Islet of Langerhans (tissue), 1 donor: ENCODE measurements at regions not wholly inside any gene's neighbourhood (a gene's known extent, or its start where the extent isn't known, plus 50 kb on each side); places are given as distances from the start of the nearest gene placed in this dataset.
"Not testable (repeated sequence)": the region's sequence is repeated elsewhere in the genome, so short reads cannot be mapped to it uniquely, and the experiment has no call there.

Source experiments
- FAIRE-seq: peaks from one replicate; lab custom pipeline; 2011; peaks lifted over from hg19 to GRCh38; lab: Jason Lieb, UNC

GRCh38 chr1:38609166-38610025 is 250.2 kb downstream of the RRAGC start:
- FAIRE-seq, result no peak

- FAIRE-seq, result no peak
These were observed 251.2 kb downstream of the RRAGC start for GRCh38 chr1:38608202-38608864.

- FAIRE-seq, result no peak
These were observed 252.0 kb downstream of the RRAGC start for GRCh38 chr1:38607526-38607925.

GRCh38 chr1:38605063-38605462 is 254.5 kb downstream of the RRAGC start:
- no peak for FAIRE-seq

GRCh38 chr1:38603907-38604306 is 255.7 kb downstream of the RRAGC start:
- no peak for FAIRE-seq

- no peak for FAIRE-seq
These were observed 258.7 kb downstream of the RRAGC start for GRCh38 chr1:38600905-38601304.

- FAIRE-seq, result no peak
These were observed 259.3 kb downstream of the RRAGC start for GRCh38 chr1:38600286-38600685.

- FAIRE-seq, result no peak
These were observed 261.5 kb downstream of the RRAGC start for GRCh38 chr1:38598118-38598517.

- FAIRE-seq, result no peak
These were observed 270.5 kb downstream of the RRAGC start for GRCh38 chr1:38589036-38589435.

- no peak for FAIRE-seq
These were observed 271.8 kb downstream of the RRAGC start for GRCh38 chr1:38587766-38588165.

GRCh38 chr1:38586993-38587646 is 272.5 kb downstream of the RRAGC start:
- no peak for FAIRE-seq

- no peak for FAIRE-seq
These were observed 273.6 kb downstream of the RRAGC start for GRCh38 chr1:38585971-38586370.

GRCh38 chr1:38585460-38585859 is 274.1 kb downstream of the RRAGC start:
- FAIRE-seq, result no peak

- FAIRE-seq, result no peak
These were observed 274.9 kb downstream of the RRAGC start for GRCh38 chr1:38584448-38585355.

GRCh38 chr1:38583287-38583686 is 276.3 kb downstream of the RRAGC start:
- not testable (repeated sequence) for FAIRE-seq

- FAIRE-seq, result no peak
These were observed 278.2 kb downstream of the RRAGC start for GRCh38 chr1:38581396-38581795.

- FAIRE-seq, result no peak
These were observed 279.0 kb downstream of the RRAGC start for GRCh38 chr1:38580594-38580993.

GRCh38 chr1:38579056-38579455 is 280.5 kb downstream of the RRAGC start:
- no peak for FAIRE-seq

GRCh38 chr1:38578271-38578951 is 281.2 kb downstream of the RRAGC start:
- FAIRE-seq, result no peak

- FAIRE-seq, result no peak
These were observed 281.7 kb downstream of the RRAGC start for GRCh38 chr1:38577937-38578270.

GRCh38 chr1:38577385-38577784 is 282.2 kb downstream of the RRAGC start:
- FAIRE-seq, result no peak

- FAIRE-seq, result no peak
These were observed 283.3 kb downstream of the RRAGC start for GRCh38 chr1:38576241-38576640.
